GM23338 (cell line): ENCODE measurements at regions not wholly inside any gene's neighbourhood (a gene's known extent, or its start where the extent isn't known, plus 50 kb on each side); places are given as distances from the start of the nearest gene placed in this dataset.

ENCODE experiments used
- ATAC-seq: fragments of 200-7000 bp; cut with Tn5 transposase; 3 replicates; pipeline ENCODE4 v1.9.1; 2020
- DNase-seq: peaks from one replicate; pipeline ENCODE4 v3.0.0-alpha.2; 2015; ENCODE audit warnings: low spot score
- H2AFZ ChIP-seq: fragments of 200-600 bp; sonication (generic); 2 replicates; pipeline ENCODE4 v1.8.0; 2016; ENCODE audit warnings: antibody characterized with exemption, mild to moderate bottlenecking, moderate library complexity
- H3F3A ChIP-seq: fragments of 200-600 bp; sonication (generic); replicated peaks from 2 replicates; pipeline ENCODE4 v1.8.0; 2017; ENCODE audit warnings: antibody characterized with exemption, mixed run types, low read depth
- H3K27ac ChIP-seq: fragments of 200-600 bp; sonication (generic); 2 replicates; pipeline ENCODE4 v1.6.1; 2016; ENCODE audit warnings: low read depth
- H3K27me3 ChIP-seq: fragments of 200-600 bp; sonication (generic); 2 replicates; pipeline ENCODE4 v1.8.0; 2016; ENCODE audit warnings: mild to moderate bottlenecking, mixed run types, moderate library complexity; ENCODE audit not compliant: insufficient read depth
- H3K36me3 ChIP-seq: fragments of 200-600 bp; sonication (generic); 2 replicates; pipeline ENCODE4 v1.8.0; 2016; ENCODE audit warnings: mild to moderate bottlenecking; ENCODE audit not compliant: insufficient read depth
- H3K4me1 ChIP-seq: fragments of 200-600 bp; sonication (generic); 2 replicates; pipeline ENCODE4 v1.8.0; 2016; ENCODE audit warnings: mild to moderate bottlenecking, moderate library complexity; ENCODE audit not compliant: insufficient read depth
- H3K4me2 ChIP-seq: fragments of 200-600 bp; sonication (generic); 2 replicates; pipeline ENCODE4 v1.7.1; 2017; ENCODE audit warnings: mixed run types
- H3K4me3 ChIP-seq: fragments of 200-600 bp; sonication (generic); 2 replicates; pipeline ENCODE4 v1.6.1; 2016; ENCODE audit warnings: mixed run types
- H3K79me2 ChIP-seq: fragments of 200-600 bp; sonication (generic); replicated peaks from 2 replicates; pipeline ENCODE4 v1.8.0; 2017; ENCODE audit warnings: mild to moderate bottlenecking; ENCODE audit not compliant: insufficient read depth
- H3K9me2 ChIP-seq: fragments of 200-600 bp; sonication (generic); 2 replicates; pipeline ENCODE4 v1.8.0; 2017; ENCODE audit not compliant: insufficient read depth
- H4K20me1 ChIP-seq: fragments of 200-600 bp; sonication (generic); replicated peaks from 2 replicates; pipeline ENCODE4 v1.8.0; 2017; ENCODE audit warnings: mild to moderate bottlenecking; ENCODE audit not compliant: insufficient read depth
- H3K27ac Mint-ChIP-seq: 2 replicates; pipeline ENCODE4 v1.8.0; 2020; ENCODE audit warnings: inconsistent platforms, mild to moderate bottlenecking, moderate library complexity, mixed read lengths
- H3K27me3 Mint-ChIP-seq: 3 replicates; pipeline ENCODE4 v1.8.0; 2022; ENCODE audit warnings: low read depth, mild to moderate bottlenecking, moderate library complexity, mixed read lengths, inconsistent platforms; ENCODE audit not compliant: insufficient read depth, poor library complexity
- H3K36me3 Mint-ChIP-seq: 3 replicates; pipeline ENCODE4 v1.8.0; 2021; ENCODE audit warnings: low read depth, mild to moderate bottlenecking, inconsistent platforms, moderate library complexity, mixed read lengths
- H3K4me1 Mint-ChIP-seq: 3 replicates; pipeline ENCODE4 v1.8.0; 2020; ENCODE audit warnings: mild to moderate bottlenecking, inconsistent platforms, mixed read lengths
- H3K4me3 Mint-ChIP-seq: 3 replicates; pipeline ENCODE4 v1.8.0; 2021; ENCODE audit warnings: moderate library complexity, mild to moderate bottlenecking, inconsistent platforms, mixed read lengths
- H3K9me3 Mint-ChIP-seq: 3 replicates; pipeline ENCODE4 v1.8.0; 2020; ENCODE audit warnings: moderate library complexity, mild to moderate bottlenecking, inconsistent platforms, mixed read lengths
- NANOG ChIP-seq: IDR thresholded peaks from 2 replicates; pipeline ENCODE4 v1.6.1; 2016; ENCODE audit warnings: antibody characterized with exemption, borderline replicate concordance
- REST ChIP-seq: IDR thresholded peaks from one replicate; pipeline ENCODE4 v1.6.1; 2018; ENCODE audit warnings: antibody characterized with exemption; ENCODE audit not compliant: unreplicated experiment
- STAT1 ChIP-seq: IDR thresholded peaks from one replicate; pipeline ENCODE4 v1.6.1; 2016; ENCODE audit warnings: antibody characterized with exemption; ENCODE audit not compliant: unreplicated experiment
- ZNF114 ChIP-seq: fragments of 250-450 bp; sonication (Bioruptor Pico); IDR thresholded peaks from 2 replicates; pipeline ENCODE4 v1.5.0; 2020; ENCODE audit warnings: mild to moderate bottlenecking, moderate library complexity
- ZNF331 ChIP-seq: fragments of 250-450 bp; sonication (Bioruptor Pico); IDR thresholded peaks from 2 replicates; pipeline ENCODE4 v1.5.0; 2020; ENCODE audit warnings: low read depth, mild to moderate bottlenecking, moderate library complexity
- ZNF462 ChIP-seq: fragments of 250-450 bp; sonication (Bioruptor Pico); IDR thresholded peaks from 2 replicates; pipeline ENCODE4 v1.5.0; 2020; ENCODE audit warnings: mild to moderate bottlenecking, moderate library complexity

GRCh38 chr13:111965466-111966214 lies 101.3 kb upstream of the SOX1 start (continued):
- no peak for TF ChIP-seq REST

GRCh38 chr13:111966933-111967332 lies 100.0 kb upstream of the SOX1 start:
- H3K79me2 ChIP-seq, result no peaks in the 10 kb centered on the region
- ATAC-seq (no peak), DNase-seq (no peak)
- H4K20me1 ChIP-seq, result no peaks in the 10 kb centered on the region
- H3K27me3 ChIP-seq, result no peaks in the 10 kb centered on the region
- H3K4me3 Mint-ChIP-seq, result no peak overlapping the region
- no peaks in the 10 kb centered on the region for H3K9me2 ChIP-seq
- peaks cover 4% of the 10 kb centered on the region for H3K27me3 Mint-ChIP-seq
- no peaks in the 10 kb centered on the region for H3K36me3 Mint-ChIP-seq
- H3K36me3 ChIP-seq, result no peaks in the 10 kb centered on the region
- H3K4me1 Mint-ChIP-seq, result peaks cover under 1% of the 10 kb centered on the region; the same call in 2 of the 3 replicates
- H3K4me3 ChIP-seq, result no peak overlapping the region
- H3K9me3 Mint-ChIP-seq, result no peaks in the 10 kb centered on the region
- no peak overlapping the region for H2AFZ ChIP-seq
- no peak overlapping the region for H3K27ac Mint-ChIP-seq
- H3K27ac ChIP-seq, result no peak overlapping the region
- no peak overlapping the region for H3K4me2 ChIP-seq
- no peak for TF ChIP-seq NANOG
- no peak for TF ChIP-seq ZNF114
- no peak for TF ChIP-seq ZNF331 (CRISPR knock-in tag)
- no peak for TF ChIP-seq ZNF462 (CRISPR knock-in tag)
- TF ChIP-seq STAT1, result no peak
- no peaks in the 10 kb centered on the region for H3F3A ChIP-seq
- no peaks in the 10 kb centered on the region for H3K4me1 ChIP-seq
